Gastroesophageal sphincter (tissue), 3 donors: ENCODE measurements at regions not wholly inside any gene's neighbourhood (a gene's known extent, or its start where the extent isn't known, plus 50 kb on each side); places are given as distances from the start of the nearest gene placed in this dataset.

Experiments used
- CTCF ChIP-seq, 4 experiments: fragments of 200-600 bp in 2 of 4; fragments of 450-650 bp in 2 of 4; sonication (generic) in 1 of 4; IDR thresholded peaks; one replicate each; pipeline ENCODE4 v1.5.1; 2017 to 2019; ENCODE audit warnings: antibody characterized with exemption in 4 of 4, mild to moderate bottlenecking in 2 of 4, moderate library complexity in 2 of 4
- EP300 ChIP-seq: sonication (generic); formaldehyde crosslinking; IDR thresholded peaks from one replicate; pipeline ENCODE4 v1.6.1; 2017; ENCODE audit warnings: antibody characterized with exemption, mild to moderate bottlenecking
- POLR2A ChIP-seq, 2 donors: fragments of 450-650 bp; IDR thresholded peaks; one replicate each; pipeline ENCODE4 v1.6.1; 2017; ENCODE audit warnings: antibody characterized with exemption in 2 of 2, mild to moderate bottlenecking in 2 of 2, moderate library complexity in 1 of 2

GRCh38 chr10:129101232-129101980, 365.6 kb upstream of the MGMT start:
- TF ChIP-seq EP300 (no peak), CTCF (IDR thresholded peaks at IDR 0.05) (no peak), POLR2A (IDR thresholded peaks at IDR 0.05) (no peak)
